ENCODE measurements at regions not wholly inside any gene's neighbourhood (a gene's known extent, or its start where the extent isn't known, plus 50 kb on each side); places are given as distances from the start of the nearest gene placed in this dataset.

DNA sequence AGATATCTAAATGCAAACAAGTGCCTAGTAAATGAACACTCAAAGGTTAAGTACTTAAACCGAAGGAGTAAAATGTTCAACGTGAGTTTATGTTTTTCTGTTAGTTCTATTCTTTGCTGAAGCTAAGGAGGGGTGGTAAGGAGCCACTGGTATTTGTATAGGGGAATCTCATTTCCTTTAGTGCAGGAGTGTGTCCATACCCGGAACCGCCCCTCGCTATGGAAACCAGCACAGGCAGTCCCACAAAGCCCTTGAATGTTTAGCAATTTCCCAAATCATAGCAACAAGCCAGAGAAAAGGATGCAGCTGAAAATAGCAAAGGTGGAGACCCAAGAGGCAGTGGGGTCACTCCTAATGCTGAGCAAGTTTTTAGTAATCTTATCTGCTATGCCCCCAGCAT is 78.8 kb upstream of the STK32A start:
- no peaks in the 10 kb centered on the region for H3K36me3 ChIP-seq (ENCODE audit: control insufficient read depth in 2 of 3, insufficient read depth in 3 of 3, low read length in 3 of 3)
- ChIA-PET POLR2A (no interaction called here), CTCF (no interaction called here)
- Mint-ChIP-seq H3K27me3 (peaks cover 0 to 10% (median 4%) of the 10 kb centered on the region in 5 donors), H3K4me3 (no peak overlapping the region), H3K27ac (no peak overlapping the region), H3K36me3 (no peaks in the 10 kb centered on the region), H3K9me3 (peaks cover 0 to 4% (median 0%) of the 10 kb centered on the region in 11 donors), H3K4me1 (no peaks in the 10 kb centered on the region)
- DNase-seq: no peak
- intact Hi-C loops (cut with micrococcal nuclease): no loop called here
- ATAC-seq: no peak
- no peaks in the 10 kb centered on the region for H3K9me3 ChIP-seq (ENCODE audit: control insufficient read depth in 2 of 3, low read length in 3 of 3)
- no peak overlapping the region for H3K4me3 ChIP-seq (ENCODE audit: low read length)
- no peaks in the 10 kb centered on the region for H3K4me1 ChIP-seq (ENCODE audit: control insufficient read depth in 2 of 2, insufficient read depth in 2 of 2, low read length in 2 of 2)
- no peak overlapping the region for H3K27ac ChIP-seq (ENCODE audit: low read depth, low read length)
- H3K27me3 ChIP-seq (ENCODE audit: control insufficient read depth in 2 of 2, insufficient read depth in 2 of 2, low read length in 2 of 2): no peaks in the 10 kb centered on the region

DNA sequence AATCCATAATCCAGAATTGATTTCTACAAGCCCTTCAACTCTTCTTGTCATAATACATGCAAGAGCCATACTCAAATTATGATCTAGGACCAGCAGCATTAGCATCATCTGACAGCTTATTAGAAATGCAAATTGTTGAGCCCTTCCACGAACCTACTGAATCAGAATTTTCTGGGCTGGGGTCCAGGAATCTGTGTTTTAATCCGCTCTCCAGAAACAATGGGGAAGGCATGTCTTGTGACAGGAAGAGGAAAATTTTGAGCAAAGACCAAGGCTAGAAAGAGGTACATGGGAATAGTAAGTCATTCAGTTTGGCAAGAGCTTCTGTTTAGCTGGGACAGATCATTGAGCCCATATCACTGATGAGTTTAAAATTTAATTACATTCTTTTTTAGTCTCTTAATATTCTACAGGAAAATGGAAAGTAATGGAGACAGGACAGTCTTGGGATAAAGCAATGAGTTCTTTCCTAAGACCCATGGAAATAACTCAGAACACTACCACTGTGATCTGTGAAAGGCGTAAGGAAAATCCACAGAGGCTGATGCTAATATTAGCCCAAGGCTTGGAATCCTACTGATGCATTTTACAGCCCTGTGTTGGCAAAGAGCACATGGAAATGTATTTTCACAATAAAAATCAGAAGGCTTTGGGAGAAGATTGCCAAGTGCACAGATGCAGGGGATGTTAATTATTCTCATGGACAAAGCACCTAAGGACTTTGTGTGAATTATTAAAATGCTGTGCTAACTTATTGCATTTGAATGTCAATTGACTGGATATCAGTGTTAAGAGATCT is 73.7 kb upstream of the STK32A start:
- no peaks in the 10 kb centered on the region for H3K4me1 Mint-ChIP-seq
- H3K36me3 Mint-ChIP-seq: no peaks in the 10 kb centered on the region
- Histone ChIP-seq H3K27ac (ENCODE audit: low read depth, low read length) (no peak overlapping the region), H3K27me3 (ENCODE audit: control insufficient read depth in 2 of 2, insufficient read depth in 2 of 2, low read length in 2 of 2) (no peaks in the 10 kb centered on the region), H3K4me1 (ENCODE audit: control insufficient read depth in 2 of 2, insufficient read depth in 2 of 2, low read length in 2 of 2) (no peaks in the 10 kb centered on the region), H3K4me3 (ENCODE audit: low read length) (no peak overlapping the region), H3K36me3 (ENCODE audit: control insufficient read depth in 2 of 3, insufficient read depth in 3 of 3, low read length in 3 of 3) (no peaks in the 10 kb centered on the region), H3K9me3 (ENCODE audit: control insufficient read depth in 2 of 3, low read length in 3 of 3) (no peaks in the 10 kb centered on the region)
- CTCF ChIA-PET: no interaction called here
- H3K9me3 Mint-ChIP-seq: peaks cover 0 to 4% (median 2%) of the 10 kb centered on the region in 11 donors
- POLR2A ChIA-PET: no interaction called here
- DNase-seq (no peak), ATAC-seq (no peak)
- H3K27me3 Mint-ChIP-seq: peaks cover 0 to 11% (median 0%) of the 10 kb centered on the region in 5 donors
- H3K27ac Mint-ChIP-seq: no peak overlapping the region
- H3K4me3 Mint-ChIP-seq: no peak overlapping the region
- intact Hi-C loops (cut with micrococcal nuclease): no loop called here

DNA sequence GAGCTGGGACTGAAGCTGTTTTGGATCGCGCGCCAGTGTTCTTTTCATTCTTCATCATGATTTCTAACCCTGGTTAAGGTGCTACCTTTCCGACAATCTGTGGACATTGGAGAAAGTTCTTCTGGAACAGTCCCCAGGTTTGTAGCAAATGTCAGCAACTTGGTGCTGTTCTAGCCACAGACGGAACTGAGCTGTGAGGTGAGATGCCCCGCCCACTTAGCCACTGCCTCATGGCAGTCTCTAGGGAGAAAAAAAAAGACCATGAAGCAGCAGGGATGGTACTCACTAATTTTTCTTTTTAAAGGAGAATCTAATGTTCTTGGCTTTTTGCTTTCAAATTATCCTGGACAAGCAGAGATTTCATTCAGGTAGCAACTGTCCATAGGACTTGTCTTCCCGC is 72.1 kb upstream of the STK32A start:
- no peak overlapping the region for H3K27ac Mint-ChIP-seq
- ChIA-PET CTCF (no interaction called here), POLR2A (no interaction called here)
- no peaks in the 10 kb centered on the region for H3K4me1 ChIP-seq (ENCODE audit: control insufficient read depth in 2 of 2, insufficient read depth in 2 of 2, low read length in 2 of 2)
- intact Hi-C loops (cut with micrococcal nuclease): no loop called here
- H3K36me3 ChIP-seq (ENCODE audit: control insufficient read depth in 2 of 3, insufficient read depth in 3 of 3, low read length in 3 of 3): no peaks in the 10 kb centered on the region
- no peaks in the 10 kb centered on the region for H3K27me3 ChIP-seq (ENCODE audit: control insufficient read depth in 2 of 2, insufficient read depth in 2 of 2, low read length in 2 of 2)
- H3K9me3 ChIP-seq (ENCODE audit: control insufficient read depth in 2 of 3, low read length in 3 of 3): no peaks in the 10 kb centered on the region
- no peak overlapping the region for H3K4me3 Mint-ChIP-seq
- no peak overlapping the region for H3K27ac ChIP-seq (ENCODE audit: low read depth, low read length)
- no peaks in the 10 kb centered on the region for H3K36me3 Mint-ChIP-seq
- H3K9me3 Mint-ChIP-seq: peaks cover 0 to 4% (median 2%) of the 10 kb centered on the region in 11 donors
- H3K4me1 Mint-ChIP-seq: no peaks in the 10 kb centered on the region
- peaks cover 0 to 11% (median 8%) of the 10 kb centered on the region in 5 donors for H3K27me3 Mint-ChIP-seq
- ATAC-seq (no peak), DNase-seq (no peak)
- H3K4me3 ChIP-seq (ENCODE audit: low read length): no peak overlapping the region

DNA sequence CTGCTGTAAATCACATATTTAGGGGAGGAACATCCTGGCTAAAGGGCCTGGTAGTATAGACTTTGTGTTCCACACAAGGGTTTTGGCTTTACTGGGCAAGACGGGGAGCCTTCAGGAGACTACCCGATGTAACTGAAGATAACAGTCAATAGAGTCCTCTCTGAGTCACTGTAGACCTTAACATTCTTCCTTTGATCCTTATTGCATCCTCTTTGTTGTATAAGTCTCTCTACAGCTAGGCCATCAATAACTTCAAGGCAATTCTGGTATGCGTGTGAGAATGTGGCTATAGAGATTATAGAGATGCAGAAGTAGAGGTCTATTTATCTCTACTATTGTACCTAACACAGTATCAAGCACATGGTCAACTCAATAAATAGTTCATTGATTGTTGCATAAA is 67.3 kb upstream of the STK32A start:
- Histone ChIP-seq H3K27ac (ENCODE audit: low read depth, low read length) (no peak overlapping the region), H3K27me3 (ENCODE audit: control insufficient read depth in 2 of 2, insufficient read depth in 2 of 2, low read length in 2 of 2) (no peaks in the 10 kb centered on the region), H3K36me3 (ENCODE audit: control insufficient read depth in 2 of 3, insufficient read depth in 3 of 3, low read length in 3 of 3) (no peaks in the 10 kb centered on the region), H3K9me3 (ENCODE audit: control insufficient read depth in 2 of 3, low read length in 3 of 3) (no peaks in the 10 kb centered on the region), H3K4me3 (ENCODE audit: low read length) (no peak overlapping the region), H3K4me1 (ENCODE audit: control insufficient read depth in 2 of 2, insufficient read depth in 2 of 2, low read length in 2 of 2) (no peaks in the 10 kb centered on the region)
- ChIA-PET CTCF (no interaction called here), POLR2A (no interaction called here)
- intact Hi-C loops (cut with micrococcal nuclease): no loop called here
- H3K4me3 Mint-ChIP-seq: no peak overlapping the region
- no peak for ATAC-seq
- H3K4me1 Mint-ChIP-seq: no peaks in the 10 kb centered on the region
- peaks cover 0 to 3% (median 2%) of the 10 kb centered on the region in 11 donors for H3K9me3 Mint-ChIP-seq
- no peaks in the 10 kb centered on the region for H3K36me3 Mint-ChIP-seq
- no peak for DNase-seq
- H3K27me3 Mint-ChIP-seq: peaks cover 0 to 8% (median 0%) of the 10 kb centered on the region in 5 donors
- H3K27ac Mint-ChIP-seq: no peak overlapping the region

DNA sequence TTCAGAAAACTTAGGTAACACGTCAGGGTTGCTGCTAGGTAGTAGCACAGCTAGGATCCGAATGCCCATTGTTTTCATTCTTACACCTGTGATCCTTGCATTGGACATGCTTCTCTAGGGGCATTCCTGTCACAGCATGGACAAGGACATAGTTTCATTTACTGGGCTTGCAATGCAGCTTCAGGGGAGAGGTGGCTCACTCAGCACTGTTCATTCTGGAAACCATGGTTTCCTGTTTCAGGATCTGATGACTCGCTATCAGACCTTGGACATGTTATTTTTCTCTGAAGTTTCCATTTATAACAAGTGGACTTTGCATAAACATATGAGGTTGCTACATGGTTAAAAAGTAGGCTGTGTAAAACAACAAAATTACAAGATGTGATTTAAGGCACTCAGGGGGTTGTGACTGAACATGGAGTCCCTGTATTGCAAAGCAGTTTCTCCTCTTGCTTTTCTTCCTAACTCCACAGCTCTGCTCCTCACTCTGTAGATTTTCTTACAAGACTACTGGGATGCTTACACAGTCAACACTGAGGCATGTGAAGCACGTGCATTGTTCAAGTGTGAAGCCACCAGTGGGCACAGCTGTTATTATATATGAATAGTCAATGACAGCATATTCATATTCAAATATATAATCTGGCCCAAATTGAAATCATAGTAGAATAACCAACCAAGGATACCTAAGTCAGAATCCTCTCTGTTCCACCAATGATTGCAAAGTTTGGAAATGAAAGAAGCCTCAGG is 66.1 kb upstream of the STK32A start:
- Histone ChIP-seq H3K4me3 (ENCODE audit: low read length) (no peak overlapping the region), H3K9me3 (ENCODE audit: control insufficient read depth in 2 of 3, low read length in 3 of 3) (no peaks in the 10 kb centered on the region), H3K27me3 (ENCODE audit: control insufficient read depth in 2 of 2, insufficient read depth in 2 of 2, low read length in 2 of 2) (no peaks in the 10 kb centered on the region), H3K27ac (ENCODE audit: low read depth, low read length) (no peak overlapping the region), H3K36me3 (ENCODE audit: control insufficient read depth in 2 of 3, insufficient read depth in 3 of 3, low read length in 3 of 3) (no peaks in the 10 kb centered on the region), H3K4me1 (ENCODE audit: control insufficient read depth in 2 of 2, insufficient read depth in 2 of 2, low read length in 2 of 2) (no peaks in the 10 kb centered on the region)
- Mint-ChIP-seq H3K4me1 (no peaks in the 10 kb centered on the region), H3K27ac (no peak overlapping the region), H3K27me3 (peaks cover 0 to 8% (median 3%) of the 10 kb centered on the region in 5 donors), H3K4me3 (no peak overlapping the region), H3K36me3 (no peaks in the 10 kb centered on the region), H3K9me3 (peaks cover 0 to 3% (median 2%) of the 10 kb centered on the region in 11 donors)
- DNase-seq (no peak), ATAC-seq (no peak)
- intact Hi-C loops (cut with micrococcal nuclease): no loop called here
- ChIA-PET CTCF (no interaction called here), POLR2A (no interaction called here)

DNA sequence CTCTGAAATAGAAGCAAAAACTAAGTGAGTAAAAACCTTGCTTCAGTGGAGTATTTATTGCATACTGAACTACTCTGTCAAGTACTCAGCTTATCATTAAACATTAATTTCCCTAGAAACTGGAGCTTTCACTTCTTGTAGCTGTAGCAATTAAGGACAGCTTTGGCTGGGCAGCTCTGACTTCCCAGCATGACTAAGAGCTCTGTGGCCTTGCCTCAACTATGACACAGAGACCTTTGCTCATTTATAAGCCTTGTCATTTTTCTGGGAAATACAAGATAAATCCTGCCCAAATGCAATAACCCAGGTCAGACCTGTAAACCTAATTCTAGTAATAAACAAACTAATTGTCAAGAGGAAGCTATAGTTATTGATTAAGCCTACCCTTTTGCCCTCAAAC is 65.4 kb upstream of the STK32A start:
- Histone ChIP-seq H3K9me3 (ENCODE audit: control insufficient read depth in 2 of 3, low read length in 3 of 3) (no peaks in the 10 kb centered on the region), H3K27me3 (ENCODE audit: control insufficient read depth in 2 of 2, insufficient read depth in 2 of 2, low read length in 2 of 2) (no peaks in the 10 kb centered on the region), H3K4me1 (ENCODE audit: control insufficient read depth in 2 of 2, insufficient read depth in 2 of 2, low read length in 2 of 2) (no peaks in the 10 kb centered on the region), H3K36me3 (ENCODE audit: control insufficient read depth in 2 of 3, insufficient read depth in 3 of 3, low read length in 3 of 3) (no peaks in the 10 kb centered on the region), H3K27ac (ENCODE audit: low read depth, low read length) (no peak overlapping the region), H3K4me3 (ENCODE audit: low read length) (no peak overlapping the region)
- Mint-ChIP-seq H3K9me3 (peaks cover 0 to 3% (median 0%) of the 10 kb centered on the region in 11 donors), H3K27me3 (peaks cover 0 to 8% (median 6%) of the 10 kb centered on the region in 5 donors), H3K4me3 (no peak overlapping the region), H3K27ac (no peak overlapping the region), H3K4me1 (no peaks in the 10 kb centered on the region), H3K36me3 (no peaks in the 10 kb centered on the region)
- DNase-seq (no peak), ATAC-seq (no peak)
- ChIA-PET CTCF (no interaction called here), POLR2A (no interaction called here)
- intact Hi-C loops (cut with micrococcal nuclease): no loop called here

DNA sequence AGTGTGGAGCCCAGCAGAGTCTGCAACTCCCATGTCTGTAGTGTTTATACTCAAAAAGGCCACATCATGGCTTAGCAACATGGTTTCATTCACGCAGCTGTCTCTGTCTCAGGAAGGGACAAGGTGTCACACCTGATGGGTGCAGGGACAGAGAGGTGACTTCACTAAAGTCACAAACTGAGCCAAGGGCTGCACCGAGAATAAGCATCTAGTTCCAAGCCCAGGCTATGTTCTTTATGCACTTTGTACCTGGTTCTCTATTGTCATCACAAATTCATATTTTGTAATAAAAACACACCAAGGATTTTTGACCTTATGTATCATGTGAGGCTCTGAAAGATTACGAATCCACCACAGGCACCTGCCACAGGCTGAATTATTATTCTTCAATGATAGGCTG is 64.9 kb upstream of the STK32A start:
- Mint-ChIP-seq H3K27ac (no peak overlapping the region), H3K4me1 (no peaks in the 10 kb centered on the region), H3K9me3 (peaks cover 0 to 3% (median 0%) of the 10 kb centered on the region in 11 donors), H3K36me3 (no peaks in the 10 kb centered on the region), H3K4me3 (no peak overlapping the region), H3K27me3 (peaks cover 0 to 11% (median 8%) of the 10 kb centered on the region in 5 donors)
- CTCF ChIA-PET: no interaction called here
- H3K4me1 ChIP-seq (ENCODE audit: control insufficient read depth in 2 of 2, insufficient read depth in 2 of 2, low read length in 2 of 2): no peaks in the 10 kb centered on the region
- DNase-seq: no peak
- intact Hi-C loops (cut with micrococcal nuclease): no loop called here
- no peaks in the 10 kb centered on the region for H3K27me3 ChIP-seq (ENCODE audit: control insufficient read depth in 2 of 2, insufficient read depth in 2 of 2, low read length in 2 of 2)
- no peaks in the 10 kb centered on the region for H3K9me3 ChIP-seq (ENCODE audit: control insufficient read depth in 2 of 3, low read length in 3 of 3)
- H3K4me3 ChIP-seq (ENCODE audit: low read length): no peak overlapping the region
- no peak for ATAC-seq
- H3K27ac ChIP-seq (ENCODE audit: low read depth, low read length): no peak overlapping the region
- H3K36me3 ChIP-seq (ENCODE audit: control insufficient read depth in 2 of 3, insufficient read depth in 3 of 3, low read length in 3 of 3): no peaks in the 10 kb centered on the region
- POLR2A ChIA-PET: no interaction called here
